Hepatic stellate cell (primary cell): ENCODE measurements at regions not wholly inside any gene's neighbourhood (a gene's known extent, or its start where the extent isn't known, plus 50 kb on each side); places are given as distances from the start of the nearest gene placed in this dataset.
"Not testable (repeated sequence)": the region's sequence is repeated elsewhere in the genome, so short reads cannot be mapped to it uniquely, and the experiment has no call there.

ENCODE experiments used
- DNase-seq: peaks from one replicate; pipeline ENCODE4 v3.0.0; 2011; ENCODE audit warnings: low spot score

DNA sequence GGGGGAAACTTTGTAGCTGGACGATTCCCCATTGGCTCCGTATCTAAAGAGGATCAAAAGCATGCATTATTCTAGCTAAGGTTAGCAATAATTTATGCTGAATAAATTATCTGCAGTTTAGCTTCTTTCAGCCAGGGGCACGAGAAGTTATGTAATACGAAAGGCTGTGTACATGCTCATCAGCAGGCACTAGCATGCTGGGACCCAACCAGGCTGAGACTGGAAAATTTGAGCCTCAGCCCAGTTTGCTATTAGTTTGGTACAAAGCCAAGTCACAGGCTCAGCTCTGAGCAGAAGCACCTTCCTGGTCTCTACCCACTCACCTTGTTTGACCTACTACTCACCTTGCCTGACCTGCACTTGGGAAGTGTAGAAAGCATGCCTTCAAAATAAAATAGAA, 328.1 kb upstream of the ARID1B start:
- DNase-seq, result no peak

DNA sequence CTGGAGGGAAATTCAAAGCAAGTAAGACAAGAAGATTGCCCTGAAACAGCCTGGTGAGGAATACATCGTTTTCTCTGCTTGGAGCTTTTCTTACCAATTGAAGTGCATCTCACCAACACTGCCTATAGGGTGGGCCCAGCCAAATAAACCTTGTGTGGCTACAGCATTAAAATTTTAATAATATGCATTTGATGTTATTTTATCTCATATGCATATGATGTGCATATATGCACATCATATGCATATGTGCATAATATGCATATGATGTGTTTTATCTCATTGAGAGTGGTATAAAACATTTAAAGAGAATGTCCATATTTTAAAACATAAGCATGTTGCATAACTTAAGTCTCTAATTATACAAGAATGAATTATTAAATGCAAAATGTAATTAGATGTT, 328.6 kb upstream of the ARID1B start:
- no peak for DNase-seq

DNA sequence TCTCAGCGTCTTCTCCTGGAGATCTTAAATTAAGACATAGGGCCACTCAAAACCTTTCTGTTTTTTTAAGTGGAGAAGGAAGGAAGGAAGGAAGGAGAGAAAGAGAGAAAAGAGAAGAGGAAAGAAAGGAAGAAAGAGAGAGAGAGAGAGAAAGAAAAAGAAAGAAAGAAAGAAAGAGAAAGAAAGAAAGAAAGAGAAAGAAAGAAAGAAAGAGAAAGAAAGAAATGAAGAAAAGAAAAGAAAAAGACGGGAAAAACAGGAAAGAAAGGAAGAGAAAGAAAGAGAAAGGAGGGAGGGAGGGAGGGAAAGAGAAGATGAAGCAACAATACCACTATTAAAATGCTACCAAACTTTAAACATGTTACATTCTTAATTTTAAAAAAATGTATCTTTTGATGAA, 336.5 kb upstream of the ARID1B start:
- DNase-seq, result no peak

DNA sequence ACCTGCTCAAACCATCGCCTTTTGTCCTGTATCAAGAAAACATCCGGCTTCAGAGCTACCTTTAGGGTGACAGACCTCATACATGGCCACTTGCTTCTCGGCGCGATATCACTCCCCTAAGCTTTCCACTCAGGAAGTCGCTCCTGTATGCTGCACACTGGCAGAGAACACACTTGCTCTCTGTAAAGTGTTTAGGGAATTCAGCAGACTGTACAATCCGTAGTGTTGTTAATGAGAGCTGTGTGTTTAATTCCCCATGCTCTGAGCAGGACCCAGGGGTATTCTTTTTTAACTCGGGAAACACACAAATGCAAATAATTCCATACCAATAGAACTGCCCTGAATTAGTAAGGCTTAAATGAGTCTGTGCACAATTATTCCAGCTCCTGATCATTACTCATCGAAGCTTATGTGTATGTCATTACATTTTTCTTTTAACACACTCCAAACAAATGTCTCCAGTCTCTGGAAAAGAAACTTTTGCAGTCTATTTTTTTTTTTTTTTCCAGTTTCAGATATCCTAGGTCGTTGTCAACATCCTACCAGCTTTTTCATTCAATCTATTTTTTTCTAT, 338.7 kb upstream of the ARID1B start:
- no peak for DNase-seq

DNA sequence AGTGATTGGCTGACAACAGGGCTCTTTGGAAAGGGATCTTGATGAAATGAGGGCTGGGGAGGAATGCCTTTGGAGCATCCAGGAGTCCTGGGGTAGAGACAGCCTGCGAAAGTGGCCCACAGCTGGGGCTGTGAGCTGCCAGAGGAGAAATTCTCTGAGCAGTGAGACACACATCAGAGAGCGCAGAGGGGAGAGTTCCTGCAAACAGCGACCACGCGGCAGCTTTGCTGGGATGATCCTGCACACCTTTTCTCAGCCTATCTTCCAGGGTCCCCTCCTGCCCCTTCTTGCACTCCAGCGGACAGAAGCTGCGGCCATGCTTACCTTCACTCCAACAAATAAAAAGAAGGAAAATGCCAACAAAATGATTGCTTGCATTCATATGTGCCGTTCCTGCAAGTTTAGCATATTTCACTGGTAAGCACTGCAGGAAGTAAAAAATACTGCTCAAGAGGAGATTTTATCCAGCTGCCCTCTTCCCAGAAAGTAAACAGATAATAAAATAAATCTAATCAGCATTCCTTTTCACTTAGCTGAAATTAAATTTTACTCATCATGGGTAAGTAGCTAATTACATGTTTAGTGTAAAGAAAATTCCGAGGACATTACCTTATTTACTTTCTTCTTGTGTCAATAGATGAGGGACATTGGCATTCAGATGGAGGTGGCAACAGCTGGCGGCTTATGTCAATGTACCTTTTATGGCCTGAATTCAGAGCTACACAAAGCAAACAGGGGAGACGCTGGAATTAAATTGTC, 339.9 kb upstream of the ARID1B start:
- no peak for DNase-seq

DNA sequence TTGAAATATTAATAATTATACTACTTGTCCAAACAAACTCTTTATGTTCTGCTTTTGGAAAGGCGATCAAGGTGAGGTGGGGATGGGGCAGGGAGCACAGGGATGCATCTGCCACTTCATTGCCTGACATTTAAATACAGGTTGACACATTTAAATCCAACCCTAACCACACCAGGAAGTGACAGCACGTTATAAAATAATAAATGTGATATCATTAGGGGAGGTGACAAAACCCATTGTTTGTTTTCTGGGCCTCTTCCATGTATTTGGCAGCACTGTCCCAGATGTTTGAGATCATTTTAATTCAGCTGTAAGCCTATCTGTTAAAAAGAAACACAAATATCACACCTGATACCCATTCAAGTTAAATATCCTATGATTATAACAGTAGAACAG, 342.4 kb upstream of the ARID1B start:
- no peak for DNase-seq

DNA sequence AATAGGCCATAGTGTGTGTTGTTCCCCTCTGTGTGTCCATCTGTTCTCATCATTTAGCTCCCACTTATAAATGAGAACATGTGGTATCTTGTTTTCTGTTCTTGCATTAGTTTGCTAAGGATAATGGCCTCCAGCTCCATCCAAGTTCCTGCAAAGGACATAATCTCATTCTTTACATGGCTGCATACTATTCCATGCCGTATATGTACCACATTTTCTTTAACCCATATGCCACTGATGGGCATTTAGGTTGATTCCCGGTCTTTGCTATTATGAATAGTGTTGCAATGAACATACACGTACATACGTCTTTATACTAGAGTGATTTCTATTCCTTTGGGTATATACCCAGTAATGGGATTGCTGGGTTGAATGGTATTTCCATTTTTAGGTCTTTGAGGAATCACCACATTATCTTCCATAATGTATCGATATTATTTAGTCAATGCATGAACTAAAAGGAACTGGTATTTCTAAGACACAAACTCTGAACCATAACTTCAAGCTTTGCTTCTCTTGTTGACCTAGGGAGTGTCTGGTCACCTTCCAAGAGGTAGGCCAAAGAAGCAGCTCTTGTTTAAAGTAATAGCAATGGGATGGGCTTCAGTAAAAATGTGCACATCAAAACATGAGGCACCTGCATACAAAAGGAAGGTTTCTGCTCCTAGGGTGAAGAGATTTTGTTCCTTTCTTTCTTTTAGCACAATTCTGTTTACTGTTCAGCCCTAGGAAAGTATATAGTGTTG, 343.0 kb upstream of the ARID1B start:
- DNase-seq, result no peak

DNA sequence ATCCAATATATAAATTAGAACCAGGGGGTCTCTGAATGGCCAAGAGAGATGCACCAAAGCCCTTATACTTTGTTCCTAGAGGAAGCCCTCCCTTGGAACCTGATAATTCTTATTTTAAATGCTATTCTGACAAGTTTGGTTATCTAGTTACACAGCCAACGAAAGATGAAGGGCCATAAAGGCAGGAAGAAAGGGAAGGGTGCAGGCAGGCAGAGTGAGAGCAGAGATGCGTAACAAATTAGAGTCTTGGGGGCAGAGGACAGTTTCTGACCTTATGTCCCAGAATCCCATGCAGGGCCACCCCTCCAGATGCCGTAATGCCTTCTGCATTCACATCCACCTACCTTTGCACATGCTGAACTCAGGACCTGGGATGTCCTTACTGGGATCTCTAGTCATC, 344.6 kb upstream of the ARID1B start:
- no peak for DNase-seq

DNA sequence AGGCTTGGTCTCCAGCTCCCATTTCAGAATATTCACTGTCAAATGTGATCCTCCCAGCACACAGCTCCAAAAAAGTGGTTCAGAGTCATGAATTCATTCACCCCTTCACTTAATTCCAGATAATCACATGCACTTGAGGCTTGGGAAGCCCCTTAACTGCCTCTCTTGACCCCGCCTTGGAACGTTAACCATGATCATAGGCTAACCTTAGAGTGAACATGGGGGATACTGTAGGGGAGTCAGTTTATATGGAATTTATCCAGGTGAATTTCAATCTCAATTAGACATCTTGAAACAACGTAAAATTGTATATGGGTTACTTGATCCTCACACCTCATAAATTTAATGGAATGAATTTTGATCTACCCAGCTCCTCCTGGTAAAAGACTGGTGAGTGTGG, 346.8 kb upstream of the ARID1B start:
- no peak for DNase-seq

DNA sequence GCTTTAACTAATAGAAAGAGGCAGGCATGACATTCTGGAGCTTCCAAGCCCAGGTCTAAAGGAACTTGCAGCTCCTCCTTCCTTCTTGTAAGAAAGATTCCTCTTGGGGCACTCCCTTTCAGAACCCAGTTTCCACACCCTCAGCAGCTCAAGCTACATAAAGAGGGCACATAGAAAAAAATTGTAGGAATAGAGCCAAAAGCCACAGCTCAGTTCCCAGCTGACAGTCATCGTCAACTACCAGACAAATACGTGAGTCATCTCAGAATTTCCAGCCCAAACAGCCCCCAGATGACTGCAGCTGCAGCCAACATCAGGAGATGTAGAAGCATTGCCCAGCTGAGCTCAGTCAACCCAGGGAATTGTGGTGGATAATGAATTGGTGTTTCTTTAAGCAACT, 349.8 kb upstream of the ARID1B start:
- peak; percentile 51 for DNase-seq

DNA sequence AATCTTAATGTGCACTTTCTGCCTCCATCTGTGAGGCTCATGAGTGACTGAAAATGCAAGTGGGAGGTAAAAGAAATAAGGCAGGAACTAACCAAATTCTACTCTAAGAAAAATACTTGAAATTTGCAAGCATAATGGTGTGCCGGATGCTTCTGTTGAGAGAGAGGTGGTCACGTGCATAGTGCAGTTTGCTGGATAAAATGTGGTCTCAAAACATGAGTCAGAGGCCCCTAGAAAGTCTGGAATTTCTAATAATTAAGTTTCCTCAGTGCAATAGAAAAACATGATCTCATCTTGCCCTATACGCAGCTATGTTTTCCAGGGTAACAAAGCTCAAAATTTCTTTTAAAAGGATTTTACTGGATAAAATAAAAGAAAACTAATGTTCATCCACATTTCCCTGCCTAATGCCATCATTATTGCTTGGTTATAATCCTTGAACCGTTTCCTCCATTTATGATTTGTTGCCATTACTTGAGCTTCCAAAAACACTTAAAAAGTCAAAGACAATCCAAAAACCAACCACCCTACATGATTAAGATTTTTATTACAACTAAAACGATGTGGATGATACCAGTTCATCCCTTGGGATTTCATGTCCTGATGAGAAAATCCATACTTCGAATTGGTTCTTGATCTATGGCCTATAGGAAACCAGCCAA, 351.7 kb upstream of the ARID1B start:
- DNase-seq, result peak; percentile 35

DNA sequence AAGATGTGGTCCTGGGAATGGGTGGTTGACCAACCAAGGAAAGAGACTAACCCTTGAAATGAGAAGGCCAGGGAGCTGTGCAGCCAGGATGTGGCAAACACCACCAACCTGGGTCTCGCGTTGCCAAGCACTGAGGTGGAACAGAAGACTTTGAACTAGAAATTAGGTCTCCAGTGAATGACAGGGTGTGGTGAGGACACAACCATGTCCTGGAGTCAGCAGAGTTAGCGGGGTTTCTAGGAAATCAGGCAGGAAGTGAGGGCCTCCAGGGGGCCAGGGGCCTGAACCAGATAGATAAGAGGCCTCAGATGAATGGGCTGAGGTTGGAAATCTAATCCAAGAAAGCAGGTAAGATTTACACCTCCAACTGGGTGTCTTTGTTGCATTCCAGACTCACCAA, 353.3 kb upstream of the ARID1B start:
- no peak for DNase-seq

DNA sequence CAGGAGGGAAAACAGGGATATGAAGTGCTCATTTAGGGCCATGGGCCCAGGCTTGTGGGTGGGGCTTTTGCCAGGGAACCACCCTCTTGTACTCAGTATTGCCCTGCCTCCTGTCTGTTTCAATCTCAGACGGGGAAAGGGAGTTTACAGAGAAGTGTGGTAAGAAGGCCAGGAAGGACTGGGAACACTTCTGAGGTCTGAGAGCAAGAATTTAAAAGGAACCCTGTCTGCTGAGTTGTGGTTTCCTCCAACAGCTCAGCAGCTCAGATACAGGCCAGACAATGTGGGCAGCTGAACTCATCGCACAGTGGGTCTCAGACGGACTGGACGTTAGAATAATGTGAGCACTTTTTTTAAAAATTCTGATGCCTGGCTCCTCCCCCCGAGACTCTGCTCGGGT, 354.1 kb upstream of the ARID1B start:
- DNase-seq, result no peak

DNA sequence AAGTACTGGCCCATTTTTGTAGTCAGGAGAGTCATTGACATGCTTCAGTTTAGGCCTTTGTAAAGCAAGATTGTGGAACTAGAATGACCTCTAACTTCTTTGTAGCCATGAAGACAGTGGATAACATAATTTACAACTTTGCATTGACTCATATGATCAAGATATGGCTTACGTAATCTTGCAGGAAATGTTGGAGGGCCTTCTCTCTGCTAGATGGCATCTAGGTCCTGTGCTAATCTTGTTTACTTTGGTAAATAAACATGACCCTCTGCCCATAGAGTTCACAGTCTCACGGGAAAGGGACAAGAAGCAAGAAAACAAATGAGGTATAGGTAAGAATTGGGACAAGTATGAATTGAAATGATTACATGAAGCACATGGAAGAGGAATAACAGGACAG, 355.2 kb upstream of the ARID1B start:
- no peak for DNase-seq

DNA sequence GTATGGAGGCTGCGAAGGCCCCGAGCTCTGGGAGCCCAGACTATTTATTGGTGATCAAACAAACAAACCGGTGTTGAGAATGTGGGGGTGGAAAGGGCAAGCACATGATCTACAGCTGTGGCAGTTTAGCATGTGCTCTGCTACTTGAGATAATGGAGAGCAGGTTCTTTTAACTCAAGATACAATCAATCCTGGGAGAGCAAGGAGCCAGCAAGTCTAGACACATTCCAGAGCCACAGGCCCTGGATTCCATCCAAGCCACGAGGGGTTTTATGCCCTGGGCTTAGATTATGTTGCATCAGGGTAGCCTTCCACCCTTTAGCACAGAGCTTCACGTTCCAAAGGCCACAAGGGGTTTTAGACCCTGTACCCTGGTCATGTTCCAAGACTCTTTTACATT, 355.9 kb upstream of the ARID1B start:
- DNase-seq, result not testable (repeated sequence)

DNA sequence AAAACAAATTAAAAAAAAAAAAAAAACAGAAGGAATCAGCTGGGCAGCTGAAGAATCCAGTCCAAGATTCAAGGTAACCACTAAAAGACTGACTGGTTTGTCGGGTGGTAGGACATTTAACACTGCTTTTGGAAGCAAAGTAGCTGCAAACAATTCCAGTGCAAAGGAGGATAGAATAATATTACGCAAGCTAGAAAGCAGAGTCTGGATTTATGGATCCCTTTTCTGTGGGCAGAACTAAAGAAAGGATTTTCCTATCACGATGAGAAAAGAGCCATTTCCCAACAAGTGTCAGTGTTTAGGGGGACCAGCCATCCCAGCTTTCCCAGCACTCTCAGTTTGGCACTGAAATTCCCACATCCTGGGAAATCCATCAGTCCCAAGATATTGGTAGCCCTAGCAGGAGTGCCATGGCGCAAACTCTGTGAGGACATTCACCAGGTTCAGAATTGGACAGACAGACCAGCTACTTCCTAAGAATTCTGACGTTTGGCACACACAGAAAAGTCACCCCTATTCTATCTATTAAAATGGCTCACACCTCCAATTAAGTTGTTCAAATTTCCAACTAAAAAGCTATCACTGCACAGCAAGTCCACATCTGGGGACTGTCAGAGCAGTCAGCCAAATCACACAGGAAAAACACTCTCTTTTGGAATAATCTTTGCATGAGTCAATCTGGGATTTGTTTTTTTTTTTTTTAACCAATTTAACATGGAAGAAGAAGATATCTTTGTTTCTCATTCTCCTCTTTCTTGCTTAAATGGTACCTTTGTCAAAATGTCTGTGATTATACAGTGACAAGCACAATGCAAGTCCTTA, 356.8 kb upstream of the ARID1B start:
- peak; percentile 22 for DNase-seq

DNA sequence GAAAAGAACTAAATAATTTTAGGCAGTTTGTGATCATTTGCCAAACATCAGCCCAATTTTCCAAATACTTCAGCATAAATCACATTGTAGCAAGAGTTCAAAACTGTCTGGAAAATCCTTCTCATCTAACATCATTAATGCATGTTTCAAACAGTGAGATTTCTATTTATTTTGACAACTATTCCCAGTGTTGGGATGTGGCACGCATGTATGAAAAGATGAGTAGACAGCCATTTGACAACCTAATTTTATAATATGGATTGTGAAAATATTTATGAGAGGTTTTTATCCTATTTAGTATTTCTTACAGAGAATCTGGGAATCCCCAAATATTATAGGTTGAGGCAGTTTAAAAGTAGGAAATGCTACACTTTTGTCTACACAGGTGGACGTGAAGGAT, 357.6 kb upstream of the ARID1B start:
- DNase-seq, result no peak

DNA sequence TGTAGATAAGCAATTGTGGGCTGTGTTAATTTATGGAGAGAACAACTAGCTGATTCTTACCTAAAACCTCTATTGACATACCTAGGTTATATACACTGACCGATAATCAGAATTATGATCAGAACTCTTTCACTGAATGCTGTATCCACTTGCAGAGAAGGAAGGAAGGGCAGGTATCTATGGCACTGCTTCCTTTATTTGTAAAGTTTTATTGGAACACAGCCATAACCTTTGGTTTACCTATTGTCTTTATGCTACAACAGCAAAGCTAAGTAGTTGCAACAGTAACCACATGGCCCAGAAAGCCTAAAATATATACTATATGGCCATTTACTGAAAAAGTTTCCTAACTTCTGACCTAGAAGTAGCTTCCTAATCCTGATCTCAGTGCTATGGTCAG, 358.9 kb upstream of the ARID1B start:
- no peak for DNase-seq

DNA sequence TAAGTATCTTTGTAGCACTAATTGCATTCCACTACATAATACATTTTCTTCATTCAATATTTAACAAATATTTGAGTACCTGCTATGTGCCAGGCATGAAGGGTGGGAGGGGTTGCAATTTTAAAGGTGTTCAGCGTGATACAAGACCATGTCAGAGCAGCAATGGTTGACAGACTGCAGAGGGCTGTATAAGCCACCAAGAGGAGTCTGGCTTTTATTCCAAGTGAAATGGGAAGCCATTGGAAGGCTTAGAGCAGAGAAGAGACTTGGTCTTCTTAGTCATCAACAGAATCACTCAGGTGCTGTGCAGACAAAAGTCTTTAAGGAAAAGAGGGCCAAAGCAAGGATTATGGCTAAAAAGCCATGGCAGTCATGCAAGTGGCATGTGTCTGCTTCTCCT, 360.8 kb upstream of the ARID1B start:
- no peak for DNase-seq

DNA sequence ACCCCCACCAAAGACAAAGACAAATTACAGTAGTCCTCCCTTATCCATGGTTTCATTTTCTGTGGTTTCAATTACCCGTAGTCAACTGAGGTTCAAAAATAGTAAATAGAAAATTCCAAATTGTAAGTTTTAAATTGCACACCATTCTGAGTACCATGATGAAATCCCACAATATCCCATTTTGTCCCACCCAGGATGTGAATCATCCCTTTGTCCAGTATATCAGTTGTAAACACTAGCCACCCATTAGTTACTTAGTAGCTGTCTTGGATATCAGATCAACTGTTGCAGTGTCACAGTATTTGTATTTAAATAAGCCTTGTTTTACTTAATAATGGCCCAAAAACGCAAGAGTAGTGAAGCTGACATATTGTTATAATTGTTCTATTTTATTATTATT, 364.0 kb upstream of the ARID1B start:
- no peak for DNase-seq

DNA sequence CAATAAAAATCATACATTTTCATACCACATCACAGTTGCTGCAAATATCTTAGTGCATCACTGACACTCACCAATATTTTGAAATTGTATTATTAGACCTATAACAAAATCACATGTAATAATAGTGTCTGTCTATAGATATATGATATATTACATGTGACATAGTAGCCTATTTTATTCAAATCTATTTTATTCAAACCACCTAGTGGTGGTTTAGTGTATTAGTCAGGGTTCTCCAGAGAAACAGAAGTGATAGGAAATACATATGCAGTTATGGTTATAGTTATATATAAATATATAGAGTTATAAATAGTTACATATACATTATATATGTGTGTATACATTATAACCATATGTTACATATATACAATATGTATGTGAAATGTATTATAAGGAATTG, 366.5 kb upstream of the ARID1B start:
- no peak for DNase-seq

DNA sequence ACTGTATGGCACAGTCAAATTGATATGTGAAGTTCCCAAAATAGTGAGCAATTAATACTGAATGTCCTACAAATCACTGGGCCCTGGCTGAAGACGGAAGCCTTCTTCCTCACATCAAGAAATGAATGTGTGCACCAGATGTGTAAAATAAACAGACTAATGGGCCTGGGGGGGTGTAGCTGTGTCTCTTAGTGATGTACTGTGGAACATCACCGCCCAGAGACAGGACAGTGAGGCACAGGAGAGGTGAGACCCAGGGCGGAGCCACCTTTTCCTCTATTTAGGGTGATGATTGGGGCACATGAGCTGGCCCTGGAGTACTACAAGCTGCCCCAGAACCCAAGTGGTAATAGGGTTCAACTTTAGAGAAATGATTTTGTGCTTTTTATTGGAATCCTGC, 368.5 kb upstream of the ARID1B start:
- DNase-seq, result no peak
